Right lobe of liver (tissue), 6 donors: ENCODE measurements at regions not wholly inside any gene's neighbourhood (a gene's known extent, or its start where the extent isn't known, plus 50 kb on each side); places are given as distances from the start of the nearest gene placed in this dataset.
"Not testable (repeated sequence)": the region's sequence is repeated elsewhere in the genome, so short reads cannot be mapped to it uniquely, and the experiment has no call there.

Source experiments
- ATAC-seq, 4 donors: fragments of 200-7000 bp; cut with Tn5 transposase; one replicate each; pipeline ENCODE4 v1.9.1; 2020; ENCODE audit warnings: mild to moderate bottlenecking in 4 of 4, moderate library complexity in 4 of 4
- DNase-seq, 3 donors: peaks; one replicate each; pipeline ENCODE4 v3.0.0-alpha.2; 2020
- H3K27ac ChIP-seq, 3 donors: fragments of 200-600 bp; one replicate each; pipeline ENCODE4 v1.8.0; 2022
- H3K27me3 ChIP-seq, 2 donors: fragments of 200-600 bp; one replicate each; pipeline ENCODE4 v1.8.0; 2022
- H3K36me3 ChIP-seq, 4 donors: fragments of 200-600 bp; sonication (generic) in 1 of 4; one replicate each; pipeline versions ENCODE4 v1.5.1 to v1.8.0; 2017 to 2022; ENCODE audit warnings: control low read depth in 1 of 4
- H3K4me1 ChIP-seq, 4 donors: fragments of 200-600 bp; sonication (generic) in 1 of 4; one replicate each; pipeline versions ENCODE4 v1.5.1 to v1.8.0; 2017 to 2022; ENCODE audit warnings: control low read depth in 1 of 4
- H3K4me3 ChIP-seq, 3 donors: fragments of 200-600 bp; one replicate each; pipeline ENCODE4 v1.8.0; 2022
- H3K9me3 ChIP-seq, 4 donors: fragments of 200-600 bp; sonication (generic) in 1 of 4; one replicate each; pipeline versions ENCODE4 v1.5.1 to v1.8.0; 2017 to 2022; ENCODE audit warnings: control low read depth in 1 of 4
- POLR2A ChIP-seq: fragments of 450-650 bp; IDR thresholded peaks from one replicate; pipeline ENCODE4 v1.6.1; 2017; ENCODE audit warnings: antibody characterized with exemption, mild to moderate bottlenecking
- WGBS: methylation state at CpG from one replicate; pipeline ENCODE4 v1.1.6; 2018; ENCODE audit warnings: low coverage, low lambda C conversion rate; ENCODE audit not compliant: insufficient coverage; ENCODE audit errors: missing lambda C conversion rate; 5-methylcytosine and 5-hydroxymethylcytosine counted together
- intact Hi-C, 2 donors: fragments of 100-400 bp; cut with DNase I; formaldehyde crosslinking; loops; one replicate each; pipeline versions ENCODE4 v1.11.2 to v1.14.1; 2022
- TF ChIP-seq, protein P1 (sequence below), 4 donors: fragments of 200-600 bp in 3 of 4; fragments of 450-650 bp in 1 of 4; IDR thresholded peaks; one replicate each; pipeline versions ENCODE4 v1.5.1 to v1.8.0; 2016 to 2022; ENCODE audit warnings: antibody characterized with exemption in 4 of 4, mild to moderate bottlenecking in 2 of 4
- donor health status: DM: no; HTN: yes; CAD: no.
- donor health status: DM: no; HTN: no; CAD: no.
- donor health status: DM: no; HTN: no; CAD: no.
- donor health status: DM: no; HTN: yes; CAD: no.
- donor health status: DM: no; HTN: yes; CAD: no.

DNA sequence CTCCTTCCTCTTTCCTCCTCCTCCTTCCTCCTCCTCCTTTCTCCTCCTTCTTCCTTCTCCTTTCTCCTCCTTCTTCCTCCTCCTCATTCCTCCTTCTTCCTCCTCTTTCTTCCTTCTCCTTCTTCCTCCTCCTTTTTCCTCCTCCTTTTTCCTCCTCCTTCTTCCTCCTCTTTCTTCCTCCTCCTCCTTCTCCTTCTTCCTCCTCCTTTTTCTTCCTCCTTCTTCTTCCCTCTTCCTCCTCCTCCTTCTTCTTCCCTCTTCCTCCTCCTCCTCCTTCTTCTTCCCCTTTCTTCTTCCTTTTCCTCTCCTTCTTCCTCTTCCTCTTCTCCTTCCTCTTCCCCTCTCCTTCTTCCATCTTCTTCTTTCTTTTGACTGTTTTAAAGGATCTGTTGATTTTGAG is 538.8 kb downstream of the TMEM38B start:
- no peak overlapping the region for H3K27ac ChIP-seq
- H3K27me3 ChIP-seq = no peaks in the 10 kb centered on the region
- H3K4me1 ChIP-seq = no peaks in the 10 kb centered on the region
- TF ChIP-seq, protein P1, sequence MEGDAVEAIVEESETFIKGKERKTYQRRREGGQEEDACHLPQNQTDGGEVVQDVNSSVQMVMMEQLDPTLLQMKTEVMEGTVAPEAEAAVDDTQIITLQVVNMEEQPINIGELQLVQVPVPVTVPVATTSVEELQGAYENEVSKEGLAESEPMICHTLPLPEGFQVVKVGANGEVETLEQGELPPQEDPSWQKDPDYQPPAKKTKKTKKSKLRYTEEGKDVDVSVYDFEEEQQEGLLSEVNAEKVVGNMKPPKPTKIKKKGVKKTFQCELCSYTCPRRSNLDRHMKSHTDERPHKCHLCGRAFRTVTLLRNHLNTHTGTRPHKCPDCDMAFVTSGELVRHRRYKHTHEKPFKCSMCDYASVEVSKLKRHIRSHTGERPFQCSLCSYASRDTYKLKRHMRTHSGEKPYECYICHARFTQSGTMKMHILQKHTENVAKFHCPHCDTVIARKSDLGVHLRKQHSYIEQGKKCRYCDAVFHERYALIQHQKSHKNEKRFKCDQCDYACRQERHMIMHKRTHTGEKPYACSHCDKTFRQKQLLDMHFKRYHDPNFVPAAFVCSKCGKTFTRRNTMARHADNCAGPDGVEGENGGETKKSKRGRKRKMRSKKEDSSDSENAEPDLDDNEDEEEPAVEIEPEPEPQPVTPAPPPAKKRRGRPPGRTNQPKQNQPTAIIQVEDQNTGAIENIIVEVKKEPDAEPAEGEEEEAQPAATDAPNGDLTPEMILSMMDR (IDR thresholded peaks at IDR 0.05) = no peak
- no peak for TF ChIP-seq POLR2A
- ATAC-seq (no peak), DNase-seq (no peak)
- no peaks in the 10 kb centered on the region for H3K36me3 ChIP-seq
- H3K4me3 ChIP-seq = no peak overlapping the region
- intact Hi-C loops = no loop called here
- no peaks in the 10 kb centered on the region for H3K9me3 ChIP-seq

DNA sequence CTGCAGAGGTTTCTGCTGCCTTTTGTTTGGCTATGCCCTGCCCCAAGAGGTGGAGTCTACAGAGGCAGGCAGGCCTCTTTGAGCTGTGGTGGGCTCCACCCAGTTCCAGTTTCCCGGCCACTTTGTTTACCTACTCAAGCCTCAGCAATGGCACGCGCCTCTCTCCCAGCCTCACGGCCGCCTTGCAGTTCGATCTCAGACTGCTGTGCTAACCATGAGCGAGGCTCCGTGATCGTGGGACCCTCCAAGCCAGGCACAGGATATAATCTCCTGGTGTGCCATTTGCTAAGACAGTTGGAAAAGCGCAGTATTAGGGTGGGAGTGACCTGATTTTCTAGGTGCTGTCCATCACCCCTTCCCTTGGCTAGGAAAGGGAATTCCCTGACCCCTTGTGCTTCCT is 566.6 kb downstream of the TMEM38B start:
- H3K36me3 ChIP-seq, H3K4me3 ChIP-seq, H3K4me1 ChIP-seq, H3K27ac ChIP-seq, DNase-seq, H3K9me3 ChIP-seq, intact Hi-C loops, ATAC-seq, H3K27me3 ChIP-seq: not testable (repeated sequence)
- WGBS = 88% methylated on average over 8 of the region's 10 CpGs

DNA sequence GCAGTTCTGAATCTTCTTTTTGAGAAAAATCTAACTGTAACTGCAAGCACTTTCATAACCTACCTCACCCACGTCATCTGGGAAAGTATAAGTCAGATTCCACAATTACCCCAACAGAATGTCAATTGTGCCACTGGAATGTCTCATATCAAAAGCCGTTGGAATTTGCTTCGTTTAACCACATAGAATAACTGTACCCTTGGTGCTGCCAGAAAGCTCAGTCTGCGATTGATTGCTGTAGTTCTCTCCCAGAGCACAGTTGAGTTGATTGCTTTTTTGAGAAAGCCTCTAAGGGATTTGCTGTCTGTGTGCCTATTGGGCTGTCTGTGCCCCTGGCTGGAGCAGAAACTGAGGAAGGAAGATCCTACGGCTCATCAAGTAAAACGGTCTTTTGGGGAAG is 583.6 kb downstream of the TMEM38B start:
- no peaks in the 10 kb centered on the region for H3K36me3 ChIP-seq
- 80% methylated on average over 6 of the region's 6 CpGs for WGBS
- intact Hi-C loops = no loop called here
- H3K27ac ChIP-seq = no peak overlapping the region
- H3K4me3 ChIP-seq = no peak overlapping the region
- no peaks in the 10 kb centered on the region for H3K27me3 ChIP-seq
- no peaks in the 10 kb centered on the region for H3K4me1 ChIP-seq
- no peak for DNase-seq
- no peak for ATAC-seq
- TF ChIP-seq, protein P1 (IDR thresholded peaks at IDR 0.05) = no peak
- no peak for TF ChIP-seq POLR2A
- H3K9me3 ChIP-seq = no peaks in the 10 kb centered on the region

DNA sequence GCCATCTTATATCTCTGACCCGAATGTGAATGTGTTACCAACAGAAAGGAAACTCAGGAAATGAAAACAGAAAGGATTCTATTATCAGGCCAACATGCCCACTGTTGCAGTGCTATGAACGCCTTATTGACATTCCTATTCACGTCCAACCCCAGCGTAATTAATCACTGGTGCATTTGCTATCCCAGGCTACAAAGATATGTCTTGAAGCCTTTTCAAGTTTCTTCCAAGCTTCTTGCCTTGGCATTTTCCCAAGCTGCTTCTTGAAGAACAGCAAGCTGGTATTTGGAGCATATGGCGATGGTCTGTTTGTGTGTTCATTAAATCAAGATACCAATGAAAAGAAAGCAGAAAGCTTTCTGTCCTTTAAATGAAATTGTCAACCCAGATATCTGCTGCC is 579.2 kb upstream of the ZNF462 start:
- 58% methylated on average over 5 of the region's 5 CpGs for WGBS
- ATAC-seq (no peak), DNase-seq (no peak)
- Histone ChIP-seq H3K4me1 (no peaks in the 10 kb centered on the region), H3K27ac (no peak overlapping the region), H3K36me3 (no peaks in the 10 kb centered on the region), H3K27me3 (no peaks in the 10 kb centered on the region), H3K9me3 (no peaks in the 10 kb centered on the region), H3K4me3 (no peak overlapping the region)
- TF ChIP-seq POLR2A = no peak
- TF ChIP-seq, protein P1 (IDR thresholded peaks at IDR 0.05) = no peak
- intact Hi-C loops = no loop called here

DNA sequence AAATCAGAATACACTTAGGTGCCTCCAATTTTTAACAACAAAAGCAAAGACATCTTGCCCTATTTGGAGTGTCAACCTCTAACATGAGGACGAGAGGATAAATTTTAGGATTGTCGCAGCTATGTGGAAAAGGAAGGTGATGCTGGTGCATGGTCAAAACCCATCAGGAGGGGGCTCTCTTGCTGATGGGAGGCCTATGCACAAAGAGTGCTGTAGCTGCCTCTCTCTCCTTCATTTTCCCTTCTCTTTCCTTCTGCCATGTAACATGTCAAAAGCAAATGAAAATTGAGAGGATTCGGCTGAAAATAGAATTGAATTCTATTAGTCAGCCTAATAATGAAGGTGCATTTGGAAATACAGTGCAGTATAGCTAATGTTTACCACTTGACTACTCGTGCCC is 578.7 kb upstream of the ZNF462 start:
- DNase-seq (no peak), ATAC-seq (peak in 1 of 4 donors; percentile 42)
- H3K27ac ChIP-seq = no peak overlapping the region
- no peaks in the 10 kb centered on the region for H3K36me3 ChIP-seq
- TF ChIP-seq, protein P1 (IDR thresholded peaks at IDR 0.05) = peak in 1 of 4 donors; percentile 38
- no peak for TF ChIP-seq POLR2A
- H3K4me3 ChIP-seq = no peak overlapping the region
- no peaks in the 10 kb centered on the region for H3K4me1 ChIP-seq
- 81% methylated on average over 4 of the region's 4 CpGs for WGBS
- no peaks in the 10 kb centered on the region for H3K27me3 ChIP-seq
- intact Hi-C loops = no loop called here
- no peaks in the 10 kb centered on the region for H3K9me3 ChIP-seq
